ENCODE measurements at regions not wholly inside any gene's neighbourhood (a gene's known extent, or its start where the extent isn't known, plus 50 kb on each side); places are given as distances from the start of the nearest gene placed in this dataset.

DNA sequence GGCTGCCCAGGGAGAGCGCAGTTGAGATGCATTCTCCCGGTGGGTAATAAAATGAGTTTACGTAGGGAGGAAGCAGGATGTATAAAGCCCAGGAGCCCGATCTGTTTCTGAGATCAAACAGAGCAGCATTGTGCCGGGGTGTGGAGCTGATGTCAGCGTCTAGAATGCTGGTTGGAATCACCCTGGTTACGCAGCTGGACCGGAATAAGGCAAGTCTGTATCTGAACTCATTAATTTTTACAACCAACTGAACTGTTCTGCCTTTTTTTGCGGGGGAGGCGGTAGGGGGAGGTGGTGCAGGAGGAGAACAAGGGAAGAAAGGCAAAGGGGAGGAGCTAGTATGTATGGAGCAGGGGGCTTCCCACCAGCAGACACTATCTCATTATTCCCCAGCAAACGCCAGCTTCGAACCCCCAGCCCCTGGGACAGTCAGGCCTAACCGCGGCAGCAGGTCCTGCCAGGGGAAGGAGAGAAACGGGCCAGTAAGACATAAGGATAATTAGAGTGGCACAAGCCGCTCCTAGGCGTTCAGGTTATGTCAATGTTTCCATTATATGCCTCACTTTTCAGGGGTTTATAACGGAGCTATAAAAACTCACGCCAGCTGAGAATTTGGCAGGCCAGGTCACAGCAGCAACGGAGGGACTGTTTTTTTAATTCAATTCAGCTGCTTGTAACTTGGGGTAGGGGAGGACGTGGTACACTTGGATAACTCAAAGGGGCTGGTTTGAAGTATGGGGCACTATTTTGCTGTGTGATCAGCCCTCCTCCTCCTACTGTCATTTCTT is 175.3 kb upstream of the HES1 start (continued):
- TF ChIP-seq, protein P1, sequence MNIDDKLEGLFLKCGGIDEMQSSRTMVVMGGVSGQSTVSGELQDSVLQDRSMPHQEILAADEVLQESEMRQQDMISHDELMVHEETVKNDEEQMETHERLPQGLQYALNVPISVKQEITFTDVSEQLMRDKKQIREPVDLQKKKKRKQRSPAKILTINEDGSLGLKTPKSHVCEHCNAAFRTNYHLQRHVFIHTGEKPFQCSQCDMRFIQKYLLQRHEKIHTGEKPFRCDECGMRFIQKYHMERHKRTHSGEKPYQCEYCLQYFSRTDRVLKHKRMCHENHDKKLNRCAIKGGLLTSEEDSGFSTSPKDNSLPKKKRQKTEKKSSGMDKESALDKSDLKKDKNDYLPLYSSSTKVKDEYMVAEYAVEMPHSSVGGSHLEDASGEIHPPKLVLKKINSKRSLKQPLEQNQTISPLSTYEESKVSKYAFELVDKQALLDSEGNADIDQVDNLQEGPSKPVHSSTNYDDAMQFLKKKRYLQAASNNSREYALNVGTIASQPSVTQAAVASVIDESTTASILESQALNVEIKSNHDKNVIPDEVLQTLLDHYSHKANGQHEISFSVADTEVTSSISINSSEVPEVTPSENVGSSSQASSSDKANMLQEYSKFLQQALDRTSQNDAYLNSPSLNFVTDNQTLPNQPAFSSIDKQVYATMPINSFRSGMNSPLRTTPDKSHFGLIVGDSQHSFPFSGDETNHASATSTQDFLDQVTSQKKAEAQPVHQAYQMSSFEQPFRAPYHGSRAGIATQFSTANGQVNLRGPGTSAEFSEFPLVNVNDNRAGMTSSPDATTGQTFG (tag by site-specific recombination; IDR thresholded peaks at IDR 0.05; ENCODE audit: borderline replicate concordance), result no peak
- peak; percentile 88 for TF ChIP-seq ZFHX2 (tag by site-specific recombination; conservative IDR thresholded peaks at IDR 0.05)
- TF ChIP-seq GLI4 (tag by site-specific recombination; IDR thresholded peaks at IDR 0.05), result no peak
- TF ChIP-seq, protein P2, sequence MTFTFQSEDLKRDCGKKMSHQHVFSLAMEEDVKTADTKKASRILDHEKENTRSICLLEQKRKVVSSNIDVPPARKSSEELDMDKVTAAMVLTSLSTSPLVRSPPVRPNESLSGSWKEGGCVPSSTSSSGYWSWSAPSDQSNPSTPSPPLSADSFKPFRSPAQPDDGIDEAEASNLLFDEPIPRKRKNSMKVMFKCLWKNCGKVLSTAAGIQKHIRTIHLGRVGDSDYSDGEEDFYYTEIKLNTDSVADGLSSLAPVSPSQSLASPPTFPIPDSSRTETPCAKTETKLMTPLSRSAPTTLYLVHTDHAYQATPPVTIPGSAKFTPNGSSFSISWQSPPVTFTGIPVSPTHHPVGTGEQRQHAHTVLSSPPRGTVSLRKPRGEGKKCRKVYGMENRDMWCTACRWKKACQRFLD (tag by site-specific recombination; IDR thresholded peaks at IDR 0.05), result no peak
- no peak for TF ChIP-seq ZNF146 (tag by site-specific recombination; IDR thresholded peaks at IDR 0.05)
- TF ChIP-seq OSR2 (tag by site-specific recombination; IDR thresholded peaks at IDR 0.05), result peak; percentile 63
- TF ChIP-seq, protein P3, sequence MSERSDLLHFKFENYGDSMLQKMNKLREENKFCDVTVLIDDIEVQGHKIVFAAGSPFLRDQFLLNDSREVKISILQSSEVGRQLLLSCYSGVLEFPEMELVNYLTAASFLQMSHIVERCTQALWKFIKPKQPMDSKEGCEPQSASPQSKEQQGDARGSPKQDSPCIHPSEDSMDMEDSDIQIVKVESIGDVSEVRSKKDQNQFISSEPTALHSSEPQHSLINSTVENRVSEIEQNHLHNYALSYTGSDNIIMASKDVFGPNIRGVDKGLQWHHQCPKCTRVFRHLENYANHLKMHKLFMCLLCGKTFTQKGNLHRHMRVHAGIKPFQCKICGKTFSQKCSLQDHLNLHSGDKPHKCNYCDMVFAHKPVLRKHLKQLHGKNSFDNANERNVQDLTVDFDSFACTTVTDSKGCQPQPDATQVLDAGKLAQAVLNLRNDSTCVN (tag by site-specific recombination; optimal IDR thresholded peaks at IDR 0.05), result no peak
- no peak for TF ChIP-seq ZNF48 (tag by site-specific recombination; IDR thresholded peaks at IDR 0.05)
- peak; percentile 50; the same call in 1 of the 2 replicates for TF ChIP-seq ZBTB8A (tag by site-specific recombination; IDR thresholded peaks at IDR 0.05)
- no peak for TF ChIP-seq ZNF114 (tag by site-specific recombination; IDR thresholded peaks at IDR 0.05)
- TF ChIP-seq, protein P4, sequence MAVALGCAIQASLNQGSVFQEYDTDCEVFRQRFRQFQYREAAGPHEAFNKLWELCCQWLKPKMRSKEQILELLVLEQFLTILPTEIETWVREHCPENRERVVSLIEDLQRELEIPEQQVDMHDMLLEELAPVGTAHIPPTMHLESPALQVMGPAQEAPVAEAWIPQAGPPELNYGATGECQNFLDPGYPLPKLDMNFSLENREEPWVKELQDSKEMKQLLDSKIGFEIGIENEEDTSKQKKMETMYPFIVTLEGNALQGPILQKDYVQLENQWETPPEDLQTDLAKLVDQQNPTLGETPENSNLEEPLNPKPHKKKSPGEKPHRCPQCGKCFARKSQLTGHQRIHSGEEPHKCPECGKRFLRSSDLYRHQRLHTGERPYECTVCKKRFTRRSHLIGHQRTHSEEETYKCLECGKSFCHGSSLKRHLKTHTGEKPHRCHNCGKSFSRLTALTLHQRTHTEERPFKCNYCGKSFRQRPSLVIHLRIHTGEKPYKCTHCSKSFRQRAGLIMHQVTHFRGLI (tag by site-specific recombination; IDR thresholded peaks at IDR 0.05), result no peak
- TF ChIP-seq SCRT2 (tag by site-specific recombination; IDR thresholded peaks at IDR 0.05), result no peak
- TF ChIP-seq ZNF223 (tag by site-specific recombination; IDR thresholded peaks at IDR 0.05), result peak; percentile 65; the same call in 1 of the 2 replicates
- no peak for TF ChIP-seq ZXDB (tag by site-specific recombination; IDR thresholded peaks at IDR 0.05)
- TF ChIP-seq, protein P5, sequence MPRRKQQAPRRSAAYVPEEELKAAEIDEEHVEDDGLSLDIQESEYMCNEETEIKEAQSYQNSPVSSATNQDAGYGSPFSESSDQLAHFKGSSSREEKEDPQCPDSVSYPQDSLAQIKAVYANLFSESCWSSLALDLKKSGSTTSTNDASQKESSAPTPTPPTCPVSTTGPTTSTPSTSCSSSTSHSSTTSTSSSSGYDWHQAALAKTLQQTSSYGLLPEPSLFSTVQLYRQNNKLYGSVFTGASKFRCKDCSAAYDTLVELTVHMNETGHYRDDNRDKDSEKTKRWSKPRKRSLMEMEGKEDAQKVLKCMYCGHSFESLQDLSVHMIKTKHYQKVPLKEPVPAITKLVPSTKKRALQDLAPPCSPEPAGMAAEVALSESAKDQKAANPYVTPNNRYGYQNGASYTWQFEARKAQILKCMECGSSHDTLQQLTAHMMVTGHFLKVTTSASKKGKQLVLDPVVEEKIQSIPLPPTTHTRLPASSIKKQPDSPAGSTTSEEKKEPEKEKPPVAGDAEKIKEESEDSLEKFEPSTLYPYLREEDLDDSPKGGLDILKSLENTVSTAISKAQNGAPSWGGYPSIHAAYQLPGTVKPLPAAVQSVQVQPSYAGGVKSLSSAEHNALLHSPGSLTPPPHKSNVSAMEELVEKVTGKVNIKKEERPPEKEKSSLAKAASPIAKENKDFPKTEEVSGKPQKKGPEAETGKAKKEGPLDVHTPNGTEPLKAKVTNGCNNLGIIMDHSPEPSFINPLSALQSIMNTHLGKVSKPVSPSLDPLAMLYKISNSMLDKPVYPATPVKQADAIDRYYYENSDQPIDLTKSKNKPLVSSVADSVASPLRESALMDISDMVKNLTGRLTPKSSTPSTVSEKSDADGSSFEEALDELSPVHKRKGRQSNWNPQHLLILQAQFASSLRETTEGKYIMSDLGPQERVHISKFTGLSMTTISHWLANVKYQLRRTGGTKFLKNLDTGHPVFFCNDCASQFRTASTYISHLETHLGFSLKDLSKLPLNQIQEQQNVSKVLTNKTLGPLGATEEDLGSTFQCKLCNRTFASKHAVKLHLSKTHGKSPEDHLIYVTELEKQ (tag by site-specific recombination; IDR thresholded peaks at IDR 0.05; ENCODE audit: borderline replicate concordance), result no peak
- TF ChIP-seq, protein P6, sequence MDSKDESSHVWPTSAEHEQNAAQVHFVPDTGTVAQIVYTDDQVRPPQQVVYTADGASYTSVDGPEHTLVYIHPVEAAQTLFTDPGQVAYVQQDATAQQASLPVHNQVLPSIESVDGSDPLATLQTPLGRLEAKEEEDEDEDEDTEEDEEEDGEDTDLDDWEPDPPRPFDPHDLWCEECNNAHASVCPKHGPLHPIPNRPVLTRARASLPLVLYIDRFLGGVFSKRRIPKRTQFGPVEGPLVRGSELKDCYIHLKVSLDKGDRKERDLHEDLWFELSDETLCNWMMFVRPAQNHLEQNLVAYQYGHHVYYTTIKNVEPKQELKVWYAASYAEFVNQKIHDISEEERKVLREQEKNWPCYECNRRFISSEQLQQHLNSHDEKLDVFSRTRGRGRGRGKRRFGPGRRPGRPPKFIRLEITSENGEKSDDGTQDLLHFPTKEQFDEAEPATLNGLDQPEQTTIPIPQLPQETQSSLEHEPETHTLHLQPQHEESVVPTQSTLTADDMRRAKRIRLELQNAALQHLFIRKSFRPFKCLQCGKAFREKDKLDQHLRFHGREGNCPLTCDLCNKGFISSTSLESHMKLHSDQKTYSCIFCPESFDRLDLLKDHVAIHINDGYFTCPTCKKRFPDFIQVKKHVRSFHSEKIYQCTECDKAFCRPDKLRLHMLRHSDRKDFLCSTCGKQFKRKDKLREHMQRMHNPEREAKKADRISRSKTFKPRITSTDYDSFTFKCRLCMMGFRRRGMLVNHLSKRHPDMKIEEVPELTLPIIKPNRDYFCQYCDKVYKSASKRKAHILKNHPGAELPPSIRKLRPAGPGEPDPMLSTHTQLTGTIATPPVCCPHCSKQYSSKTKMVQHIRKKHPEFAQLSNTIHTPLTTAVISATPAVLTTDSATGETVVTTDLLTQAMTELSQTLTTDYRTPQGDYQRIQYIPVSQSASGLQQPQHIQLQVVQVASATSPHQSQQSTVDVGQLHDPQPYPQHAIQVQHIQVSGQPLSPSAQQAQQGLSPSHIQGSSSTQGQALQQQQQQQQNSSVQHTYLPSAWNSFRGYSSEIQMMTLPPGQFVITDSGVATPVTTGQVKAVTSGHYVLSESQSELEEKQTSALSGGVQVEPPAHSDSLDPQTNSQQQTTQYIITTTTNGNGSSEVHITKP (tag by site-specific recombination; IDR thresholded peaks at IDR 0.05), result peak; percentile 49; the same call in 1 of the 2 replicates
- no peak for TF ChIP-seq KLF16 (tag by site-specific recombination; IDR thresholded peaks at IDR 0.05)
- TF ChIP-seq ZNF600 (tag by site-specific recombination; IDR thresholded peaks at IDR 0.05), result peak; percentile 98
- TF ChIP-seq ZNF658 (tag by site-specific recombination; IDR thresholded peaks at IDR 0.05), result no peak
- TF ChIP-seq WT1 (tag by site-specific recombination; IDR thresholded peaks at IDR 0.05), result peak; percentile 84
- no peak for TF ChIP-seq ZNF19 (tag by site-specific recombination; IDR thresholded peaks at IDR 0.05; ENCODE audit: low read depth)
- TF ChIP-seq ZNF596 (tag by site-specific recombination; IDR thresholded peaks at IDR 0.05), result 0 out of 2 replicates have a peak, but pooled peaks have one; percentile 18
- TF ChIP-seq KLF1 (tag by site-specific recombination; IDR thresholded peaks at IDR 0.05), result no peak
- no peak for TF ChIP-seq ZNF76 (tag by site-specific recombination; IDR thresholded peaks at IDR 0.05; ENCODE audit: borderline replicate concordance, low read depth)
- TF ChIP-seq ZNF311 (tag by site-specific recombination; IDR thresholded peaks at IDR 0.05; ENCODE audit: borderline replicate concordance), result no peak
- TF ChIP-seq ZNF184 (tag by site-specific recombination; IDR thresholded peaks at IDR 0.05), result no peak

Measured in HEK293 (cell line).